ENCODE measurements at regions not wholly inside any gene's neighbourhood (a gene's known extent, or its start where the extent isn't known, plus 50 kb on each side); places are given as distances from the start of the nearest gene placed in this dataset.

GRCh38 chr12:58583529-58583928 is 336.8 kb downstream of the LRIG3 start:
- TF ChIP-seq CTCF (IDR thresholded peaks at IDR 0.05 in 2 of 3, conservative IDR thresholded peaks at IDR 0.05 in 1 of 3; ENCODE audit: borderline replicate concordance in 1 of 3, insufficient read depth in 1 of 3, low read depth in 2 of 3, low read length in 2 of 3), result no peak
- no peak for TF ChIP-seq REST (IDR thresholded peaks at IDR 0.05; ENCODE audit: low read depth)
